OCI-M2 (cell line): ENCODE measurements at regions not wholly inside any gene's neighbourhood (a gene's known extent, or its start where the extent isn't known, plus 50 kb on each side); places are given as distances from the start of the nearest gene placed in this dataset.

ENCODE experiments used
- DNase-seq: peaks from one replicate; lab custom pipeline; 2025; ENCODE audit not compliant: unreplicated experiment; lab: John Stamatoyannopoulos, UW

DNA sequence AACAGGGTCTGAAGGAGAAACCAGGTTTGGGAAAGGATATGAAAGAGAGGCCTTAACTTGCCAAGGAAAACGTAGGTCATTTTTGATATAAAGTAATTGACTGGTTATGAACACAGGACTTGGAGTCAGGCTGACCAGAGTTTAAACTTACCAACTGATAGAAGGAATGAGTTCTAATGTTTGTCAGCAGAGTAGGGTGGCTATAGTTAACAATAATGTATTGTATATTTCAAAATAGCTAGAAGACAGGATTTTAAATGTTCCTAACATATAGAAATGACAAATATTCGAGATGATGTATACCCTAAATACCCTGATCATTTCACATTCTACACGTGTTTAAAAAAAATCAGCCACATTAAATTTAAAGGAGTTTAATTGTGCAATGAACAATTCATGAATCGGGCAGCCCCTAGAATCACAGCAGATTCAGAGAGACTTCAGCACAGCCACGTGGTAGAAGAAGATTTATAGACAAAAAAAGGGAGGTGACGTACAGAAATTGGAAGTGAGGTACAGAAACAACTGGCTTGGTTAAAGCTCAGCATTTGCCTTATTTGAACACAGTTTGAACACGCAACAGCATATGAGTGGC, 52.5 kb upstream of the PLEKHG7 start:
- DNase-seq = no peak

DNA sequence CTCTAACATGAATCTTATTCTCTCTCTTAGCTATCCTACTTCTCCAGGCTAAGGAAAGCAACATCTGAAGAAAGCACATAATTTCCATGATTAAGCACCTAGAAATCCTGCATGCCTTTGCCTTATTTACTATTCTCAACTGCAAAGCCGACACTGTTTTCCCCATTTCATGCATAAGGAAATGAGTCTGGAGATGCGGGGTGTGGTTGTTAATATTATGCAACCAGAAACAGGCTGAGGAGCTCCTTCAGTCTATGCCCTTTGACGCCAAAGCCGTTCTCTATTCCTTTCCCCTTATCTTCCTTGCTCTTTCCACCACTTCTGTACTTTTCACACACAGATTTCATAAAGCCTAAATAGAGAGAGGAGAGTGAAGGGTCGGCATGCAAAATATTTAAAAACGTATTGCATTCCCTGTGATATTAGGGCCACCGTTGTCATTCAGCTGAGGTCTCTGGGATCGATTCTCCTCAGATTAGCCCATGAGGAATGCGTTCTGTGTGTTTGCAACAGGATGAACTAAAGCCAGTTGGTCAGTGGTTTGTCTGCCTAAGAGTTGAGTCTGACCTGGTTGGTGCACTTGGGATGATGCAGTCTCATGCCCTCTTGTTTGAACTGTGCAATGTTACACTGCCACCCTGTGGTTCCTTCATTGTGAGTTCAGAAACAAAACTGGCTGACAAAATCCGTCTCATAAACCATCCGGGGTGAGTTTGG, 53.1 kb upstream of the PLEKHG7 start:
- no peak for DNase-seq

DNA sequence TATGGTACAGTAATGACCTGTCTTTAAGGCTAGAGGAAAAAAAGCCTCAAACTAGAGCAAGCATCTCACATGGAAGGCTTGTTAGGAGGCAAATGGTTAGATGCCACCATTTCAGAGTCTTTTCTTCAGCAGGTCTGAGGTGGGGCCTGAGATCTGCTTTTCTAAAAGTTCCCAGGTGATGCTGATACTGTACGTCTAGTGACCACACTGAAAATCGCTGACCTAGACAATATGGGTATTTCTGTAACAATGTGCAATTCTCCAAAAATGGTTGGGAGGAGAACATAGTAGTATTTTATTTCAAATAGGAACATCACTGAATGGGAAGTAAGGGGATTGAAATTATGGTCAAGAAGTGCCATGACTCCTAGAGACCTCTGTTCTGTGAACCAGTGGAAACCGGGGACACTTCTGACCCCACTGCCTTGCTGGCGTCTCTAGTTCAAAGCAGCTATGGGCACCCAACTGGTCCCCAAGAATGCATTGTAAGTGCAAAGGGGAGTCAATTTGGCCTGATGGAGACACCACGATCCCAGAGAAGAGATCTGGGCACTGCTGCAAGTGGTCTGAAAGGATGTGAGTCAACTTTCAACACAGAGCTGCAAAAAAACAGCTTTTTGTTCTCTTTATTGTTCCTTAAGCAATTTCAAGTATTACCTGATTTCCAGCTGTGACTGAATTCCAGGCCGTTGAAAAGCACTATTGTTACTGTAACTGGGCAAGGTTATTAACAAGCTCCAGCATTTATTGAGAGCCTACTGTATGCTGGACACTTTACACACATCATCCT, 54.4 kb upstream of the PLEKHG7 start:
- no peak for DNase-seq

DNA sequence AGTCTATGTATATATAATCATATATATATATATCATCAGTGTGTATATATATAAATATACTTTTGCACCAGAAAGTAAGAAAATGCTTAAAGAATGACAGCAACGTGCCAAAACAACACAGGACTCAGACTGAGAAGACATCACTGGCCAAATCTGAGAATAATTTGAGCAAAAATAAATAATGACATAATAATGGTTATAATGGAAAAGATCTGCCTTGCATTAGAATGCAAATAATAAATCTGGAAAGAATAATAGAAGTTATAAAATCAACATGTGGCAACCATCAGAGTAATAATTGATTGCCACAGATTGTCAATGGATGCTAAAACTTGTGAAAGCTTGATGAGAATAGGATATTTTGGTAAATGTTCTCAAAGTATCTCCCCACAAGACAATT, 61.5 kb upstream of the PLEKHG7 start:
- DNase-seq = no peak

DNA sequence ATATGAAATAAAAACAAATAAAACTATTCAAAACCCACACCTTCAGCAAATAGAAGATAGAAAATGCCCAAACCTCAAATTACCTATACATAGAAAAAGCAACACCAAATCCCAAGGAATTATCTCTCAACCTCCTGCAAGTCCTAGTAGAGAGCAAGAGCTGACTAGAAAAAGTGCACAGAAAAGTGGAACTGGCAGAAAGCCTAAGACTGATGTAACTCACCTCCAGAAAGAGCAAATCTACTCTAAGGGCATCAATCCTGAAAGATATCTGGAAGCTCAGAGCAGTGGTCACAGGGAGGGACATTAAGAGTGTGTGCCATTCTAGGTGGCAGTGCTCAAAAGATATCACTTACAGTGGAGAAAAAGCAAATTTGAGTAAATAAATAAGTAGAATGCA, 62.1 kb upstream of the PLEKHG7 start:
- DNase-seq = no peak

DNA sequence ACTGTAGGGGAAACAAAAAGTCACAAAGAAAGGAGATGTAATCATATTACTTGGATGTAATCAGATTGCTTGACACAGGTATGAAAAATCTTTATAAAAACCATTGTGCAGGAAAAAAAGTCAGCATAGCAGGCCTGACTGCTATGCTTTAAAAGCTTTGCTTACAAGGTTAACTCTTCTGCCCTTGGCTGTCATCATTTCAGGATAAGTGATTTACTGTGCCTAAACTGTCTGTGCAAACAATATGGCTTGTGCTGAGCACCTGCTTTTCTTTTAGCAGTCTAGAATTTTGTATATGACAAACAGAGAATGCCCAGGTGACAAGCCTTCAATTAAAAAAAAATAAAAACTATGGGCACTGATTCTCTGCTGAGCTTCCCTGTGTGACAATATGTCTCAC, 63.8 kb upstream of the PLEKHG7 start:
- no peak for DNase-seq

DNA sequence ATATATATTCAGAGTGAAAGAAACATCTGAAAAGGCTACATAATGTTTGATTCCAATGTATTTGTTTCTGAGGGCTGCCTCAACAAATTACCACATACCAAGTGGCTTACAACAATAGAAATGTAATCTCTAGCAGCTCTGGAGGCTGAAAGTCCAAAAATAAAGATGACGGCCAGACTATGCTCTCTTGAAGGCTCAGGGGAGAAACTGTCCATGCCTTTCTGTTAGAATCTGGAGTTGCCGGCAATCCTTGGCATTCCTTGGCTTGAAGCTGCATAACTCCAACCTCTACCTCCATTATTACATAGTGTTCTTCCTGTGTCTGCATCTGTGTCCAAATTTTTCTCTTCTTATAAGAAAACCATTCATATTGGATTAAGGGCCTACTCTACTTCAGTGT, 68.1 kb upstream of the PLEKHG7 start:
- no peak for DNase-seq

DNA sequence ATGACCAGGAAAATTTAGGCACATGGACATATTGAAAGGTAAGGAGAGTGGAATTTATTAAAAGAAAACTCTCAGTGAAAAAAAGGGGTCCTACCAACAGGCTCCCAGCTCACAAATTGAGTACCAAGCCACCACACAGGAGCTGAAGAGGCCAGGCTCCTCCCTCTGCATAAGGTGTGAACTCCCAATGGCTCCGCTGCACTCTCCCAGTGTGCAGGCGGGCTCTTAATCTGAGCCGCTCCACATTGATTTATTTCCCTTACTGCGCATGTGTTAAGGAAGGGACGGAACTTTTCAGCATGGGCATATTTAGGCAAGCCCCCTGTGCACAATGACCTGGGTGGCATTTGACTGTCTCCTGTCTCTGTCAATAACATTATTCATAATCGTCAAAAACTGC, 68.6 kb upstream of the PLEKHG7 start:
- no peak for DNase-seq

DNA sequence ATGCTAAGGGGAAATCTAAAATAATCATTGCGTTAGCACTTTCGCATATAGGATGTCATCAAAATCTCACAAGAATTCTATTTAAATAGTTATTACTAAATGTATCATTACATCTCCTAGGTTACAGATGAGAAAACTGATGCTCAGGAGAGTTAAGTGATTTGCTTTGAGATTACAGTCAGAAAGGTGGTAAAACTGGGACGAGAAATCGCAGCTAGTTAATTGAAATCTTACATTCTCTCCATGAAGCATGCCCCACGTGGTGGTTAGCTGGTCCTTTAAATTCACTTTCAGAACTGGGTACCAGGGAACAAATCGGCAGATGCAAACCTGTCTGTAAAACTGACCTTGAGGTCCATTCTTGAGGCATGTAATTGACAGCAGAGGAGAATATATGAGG, 71.8 kb upstream of the PLEKHG7 start:
- no peak for DNase-seq

DNA sequence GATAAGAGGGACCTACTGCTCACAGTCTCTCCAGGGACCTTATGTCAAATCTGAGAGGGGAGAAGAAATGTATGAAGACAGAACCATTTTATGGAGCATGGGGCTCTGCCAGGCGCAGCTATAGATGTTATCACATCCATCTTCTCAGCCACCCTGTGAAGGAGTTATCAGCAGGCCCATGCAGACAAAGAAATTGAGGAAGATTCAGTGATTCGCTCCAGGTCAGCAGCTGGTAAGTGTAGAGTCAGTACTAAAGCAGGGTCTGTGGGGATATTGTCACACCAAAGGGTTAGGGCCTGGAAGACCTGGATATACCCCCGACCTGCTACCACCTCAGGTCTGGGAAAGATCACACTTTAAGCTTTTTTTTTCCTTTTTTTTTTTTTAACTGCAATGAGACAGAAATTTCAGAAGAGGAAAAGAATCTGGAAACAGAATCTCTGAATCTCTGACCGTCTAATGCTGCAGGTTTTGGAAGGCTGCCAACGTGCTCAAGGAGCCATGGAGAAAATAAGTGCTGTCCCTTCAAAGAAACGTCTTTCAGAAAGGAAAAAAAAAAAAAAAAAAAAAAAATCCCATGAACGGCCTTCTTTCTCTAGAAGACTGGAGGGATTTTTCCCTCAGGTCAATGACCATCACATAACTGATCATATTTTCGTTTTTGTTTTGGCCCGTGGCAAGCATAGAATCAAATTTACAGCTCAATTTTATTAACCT, 73.3 kb upstream of the PLEKHG7 start:
- no peak for DNase-seq

DNA sequence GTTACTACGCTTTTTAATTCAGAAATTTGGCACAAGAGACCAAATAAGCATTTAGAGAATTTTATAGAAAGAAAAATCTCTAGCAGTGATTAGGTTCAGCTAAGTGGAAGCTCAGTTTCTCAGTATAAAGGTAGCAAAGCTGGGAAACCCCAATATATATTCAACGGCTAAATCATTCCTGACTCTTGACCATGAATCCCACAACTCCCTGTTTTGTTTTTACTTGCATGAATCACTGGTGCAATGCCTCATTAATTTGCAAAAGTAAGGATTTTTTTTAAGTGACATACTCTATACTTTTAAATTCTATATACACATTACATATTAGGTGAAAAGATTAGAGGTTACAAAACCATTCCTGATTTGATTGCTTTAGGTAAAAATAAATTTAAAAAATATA, 74.3 kb upstream of the PLEKHG7 start:
- no peak for DNase-seq

DNA sequence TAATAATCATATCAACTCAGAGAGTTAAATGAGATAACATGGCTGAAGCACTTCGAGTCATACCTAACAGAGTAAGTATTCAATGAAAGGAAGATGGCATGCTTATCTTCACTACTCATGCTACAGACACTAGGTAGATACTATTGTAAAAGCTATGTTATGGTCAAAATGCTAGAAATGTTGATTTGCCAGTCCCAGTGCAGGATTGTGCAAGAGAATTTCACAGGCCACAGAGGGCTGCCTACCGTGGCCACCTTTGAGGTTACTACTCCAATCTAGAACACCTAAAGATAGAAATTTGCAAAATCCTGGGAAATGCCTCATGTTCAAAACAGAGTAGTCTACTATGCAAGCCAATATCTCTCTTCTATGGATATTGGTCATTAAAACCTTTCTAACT, 75.3 kb upstream of the PLEKHG7 start:
- no peak for DNase-seq

DNA sequence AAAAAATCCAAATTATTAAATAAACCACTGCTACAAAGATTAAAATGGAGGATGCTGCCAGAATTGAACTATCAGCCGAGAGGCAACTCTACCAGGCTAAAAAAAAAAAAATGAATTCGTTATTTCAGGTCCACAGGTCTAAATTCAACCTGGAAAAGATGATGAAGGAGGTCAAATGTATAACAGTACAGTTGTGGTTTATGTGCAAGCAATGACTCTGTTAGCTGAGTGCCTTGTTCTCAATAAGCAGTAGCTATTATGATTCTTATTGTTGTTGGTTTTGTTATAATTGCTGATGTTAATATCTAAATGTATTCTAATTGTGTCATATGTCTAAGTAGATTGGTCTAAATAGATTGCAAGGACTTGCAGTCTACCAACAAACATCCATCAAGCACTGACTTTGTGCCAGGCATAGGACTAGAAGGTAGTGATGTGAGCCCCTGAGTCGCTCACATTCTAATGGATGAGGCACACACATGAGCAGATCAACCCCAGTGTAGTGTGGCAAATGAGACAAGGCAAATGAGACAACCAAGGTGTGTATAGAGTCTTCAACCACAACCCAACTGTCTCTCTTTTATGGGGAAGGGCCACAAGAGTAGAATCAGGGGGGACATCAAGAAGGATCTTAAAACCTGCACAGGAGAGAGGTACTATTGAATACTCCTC, 77.0 kb upstream of the PLEKHG7 start:
- no peak for DNase-seq

DNA sequence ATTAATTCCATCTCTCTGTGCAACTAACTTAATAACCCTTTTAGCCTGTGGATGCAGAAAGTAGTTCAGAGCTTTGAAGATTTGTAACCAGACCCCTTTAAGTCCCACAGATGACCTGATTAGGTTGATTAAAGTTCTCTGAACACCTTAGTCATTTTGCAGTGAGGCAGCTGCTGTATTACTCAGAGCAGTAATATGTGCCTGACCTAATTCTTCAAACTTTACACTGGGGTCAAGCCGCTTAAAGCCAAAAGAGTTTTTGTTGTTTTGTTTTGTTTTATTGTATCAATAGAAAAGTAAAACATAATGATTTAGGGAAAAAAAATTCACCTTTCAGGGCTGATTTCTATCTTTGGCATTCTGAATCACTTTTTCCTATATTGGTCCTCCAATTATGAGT, 78.6 kb upstream of the PLEKHG7 start:
- DNase-seq = no peak

DNA sequence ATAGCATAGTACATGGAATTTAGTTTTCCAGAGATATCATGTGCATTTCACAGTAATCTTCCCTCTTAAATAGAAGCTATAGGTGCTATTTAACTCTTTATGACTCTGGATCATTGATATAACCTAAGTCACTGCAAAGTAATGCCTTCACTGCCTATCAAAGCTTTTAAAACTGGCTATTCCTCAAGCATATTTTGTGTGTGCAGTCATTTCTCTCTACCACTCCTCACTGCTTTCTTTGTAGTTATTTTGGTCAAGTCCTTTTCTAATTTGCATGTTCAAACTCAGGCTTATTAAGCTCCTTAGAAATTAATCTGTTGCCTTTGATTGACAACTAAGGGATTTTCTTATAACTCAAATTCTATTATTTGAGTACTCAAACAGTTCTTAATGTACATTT, 79.4 kb upstream of the PLEKHG7 start:
- no peak for DNase-seq

DNA sequence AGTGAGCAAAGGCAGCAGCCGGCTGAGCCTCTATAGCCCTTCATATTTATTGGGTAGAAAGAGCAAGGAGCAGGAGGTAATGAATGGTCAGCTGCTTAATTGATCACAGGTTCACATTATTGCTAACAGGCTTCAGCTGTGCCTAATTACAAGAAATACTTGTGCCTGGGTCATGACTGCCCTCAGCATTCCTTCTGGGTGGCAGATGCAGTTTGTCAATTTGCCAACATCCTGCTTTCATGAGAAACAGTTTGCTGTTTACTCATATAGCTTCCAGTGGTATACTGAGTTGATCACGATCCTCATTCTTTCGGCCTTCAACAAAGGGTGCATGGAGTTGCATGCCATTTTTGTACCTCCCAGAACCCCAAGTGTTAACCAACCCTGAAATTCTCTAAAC, 81.0 kb upstream of the PLEKHG7 start:
- no peak for DNase-seq

DNA sequence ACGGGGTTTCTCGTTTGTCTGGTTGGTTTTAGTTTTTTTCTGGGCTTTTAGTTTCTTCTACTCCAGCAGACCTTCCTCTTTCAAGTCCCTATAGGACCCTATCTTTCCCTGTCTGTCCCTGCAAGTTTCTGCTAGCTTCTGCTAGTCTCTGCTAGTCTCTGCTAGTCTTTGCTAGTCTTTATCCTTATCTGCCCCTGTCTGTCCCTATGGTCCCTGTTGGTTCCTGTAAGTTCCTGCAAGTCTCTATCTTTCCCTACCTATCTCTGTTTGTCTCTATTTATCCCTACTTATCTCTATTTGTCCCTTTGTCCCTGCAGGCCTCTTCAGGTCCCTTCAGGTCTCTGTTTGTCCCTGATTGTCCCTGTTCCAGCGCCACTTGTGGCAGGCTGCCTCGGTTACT, 81.5 kb upstream of the PLEKHG7 start:
- DNase-seq = no peak

DNA sequence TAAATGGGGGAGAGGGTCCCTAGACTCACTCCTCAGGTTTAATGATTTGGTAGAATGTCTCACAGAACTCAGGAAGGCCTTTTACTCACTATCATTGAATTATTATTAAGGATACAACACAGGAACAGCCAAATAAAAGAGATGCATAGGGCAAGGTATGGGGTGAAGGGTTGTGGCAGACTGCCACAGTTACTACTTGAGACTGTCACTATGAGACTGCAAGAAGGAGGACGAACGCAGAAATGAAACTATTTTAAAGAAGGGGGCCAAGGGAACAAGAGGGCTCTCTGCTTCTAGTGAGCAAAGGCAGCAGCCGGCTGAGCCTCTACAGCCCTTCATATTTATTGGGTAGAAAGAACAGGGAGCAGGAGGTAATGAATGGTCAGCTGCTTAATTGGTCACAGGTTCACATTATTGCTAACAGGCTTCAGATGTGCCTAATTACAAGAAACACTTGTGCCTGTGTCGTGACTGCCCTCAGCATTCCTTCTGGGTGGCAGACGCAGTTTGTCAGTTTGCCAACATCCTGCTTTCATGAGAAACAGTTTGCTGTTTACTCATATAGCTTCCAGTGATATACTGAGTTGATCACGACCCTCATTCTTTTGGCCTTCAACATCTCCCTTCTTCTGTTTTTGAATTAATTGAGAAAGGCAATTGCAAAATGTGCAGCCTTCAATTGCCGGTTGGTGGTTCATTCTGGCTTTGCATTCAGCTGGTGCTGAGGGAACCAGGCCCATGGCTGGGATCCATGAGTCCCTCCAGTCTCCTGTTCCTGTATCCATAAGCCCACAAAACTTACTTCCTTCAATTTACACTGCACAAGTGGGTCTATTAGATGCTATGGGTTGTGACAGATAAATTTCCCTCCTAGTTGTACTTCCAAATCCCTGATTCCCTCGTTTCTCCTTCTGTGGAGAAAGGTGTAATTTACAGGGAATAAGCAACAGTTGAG, 82.8 kb upstream of the PLEKHG7 start:
- no peak for DNase-seq

DNA sequence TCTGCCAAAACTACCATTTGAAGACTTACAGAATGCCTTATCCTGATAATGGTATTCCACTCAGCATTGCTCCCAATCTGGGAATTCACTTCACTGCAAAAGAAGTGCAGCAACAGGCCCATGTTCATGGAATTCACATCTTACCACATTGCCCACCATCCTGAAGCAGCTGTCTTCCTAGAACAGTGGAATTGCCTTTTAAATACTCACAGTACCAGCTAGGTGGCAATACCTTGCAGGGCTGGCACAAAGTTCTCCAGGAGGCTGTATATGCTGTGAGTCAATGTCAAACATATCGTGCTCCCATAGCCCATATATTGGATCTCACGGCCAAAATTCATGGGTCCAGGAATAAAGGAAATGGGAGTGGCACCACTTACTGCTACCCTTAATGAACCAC, 83.8 kb upstream of the PLEKHG7 start:
- no peak for DNase-seq

DNA sequence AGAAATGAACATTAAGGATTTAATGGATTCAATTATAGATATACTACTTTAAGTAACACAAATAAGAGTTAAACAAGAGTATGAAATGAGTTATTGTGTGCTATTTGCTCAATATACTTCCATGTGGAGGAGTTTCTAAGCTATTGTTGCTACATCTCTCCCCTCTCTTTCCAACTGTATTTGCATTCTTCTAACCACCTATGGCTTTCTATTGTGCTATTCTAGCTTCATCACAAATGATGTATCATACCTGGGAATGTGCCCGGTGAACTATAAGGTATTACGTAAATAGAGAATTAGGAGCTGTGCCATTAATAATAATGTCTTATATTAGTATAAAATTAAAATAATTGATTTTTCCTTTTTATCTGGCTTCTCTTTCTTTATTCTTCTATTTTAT, 87.1 kb upstream of the PLEKHG7 start:
- no peak for DNase-seq
